ENCODE measurements at regions not wholly inside any gene's neighbourhood (a gene's known extent, or its start where the extent isn't known, plus 50 kb on each side); places are given as distances from the start of the nearest gene placed in this dataset.

DNA sequence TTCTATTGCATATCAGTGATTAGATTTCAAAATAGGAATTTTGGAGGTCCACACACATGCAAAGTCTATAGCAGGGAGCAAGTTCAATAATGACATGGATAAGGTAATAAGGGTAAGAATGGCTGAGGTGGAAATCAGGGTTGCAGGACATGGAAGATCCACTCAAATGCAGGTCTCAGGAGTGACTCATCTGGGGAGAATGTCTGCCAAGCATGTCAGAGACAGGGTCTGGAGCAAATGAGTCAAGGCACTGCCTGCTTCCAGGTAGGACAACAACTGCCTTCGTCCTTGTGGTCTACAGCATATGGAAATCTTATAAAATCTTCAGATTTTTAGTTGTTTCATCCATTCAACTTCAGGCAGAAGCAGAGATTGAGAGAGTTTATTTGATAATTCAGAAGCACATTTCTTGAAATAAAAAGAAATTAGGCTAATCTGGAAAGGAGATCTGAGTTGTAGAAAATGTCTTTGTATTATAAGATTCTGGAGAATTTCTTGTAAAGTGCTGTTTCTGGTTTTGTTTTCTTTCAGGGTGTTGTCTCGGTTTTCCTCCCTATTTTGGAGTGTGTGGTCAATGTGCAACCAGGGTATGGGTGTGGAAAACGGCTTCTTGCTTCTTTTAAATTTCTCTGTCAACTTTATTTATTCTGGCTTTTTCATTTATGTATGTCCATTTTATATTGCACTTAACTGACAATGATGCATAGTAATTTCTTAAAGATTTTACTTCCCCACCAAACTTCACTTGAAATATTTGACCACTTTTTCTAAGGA is 748.8 kb downstream of the LIG4 start (continued):
- no peak for TF ChIP-seq NFIC (IDR thresholded peaks at IDR 0.05; ENCODE audit: borderline replicate concordance)
- no peak for TF ChIP-seq REST (IDR thresholded peaks at IDR 0.05; ENCODE audit: low read depth, low read length)
- peak; percentile 62; the same call in 1 of the 2 replicates for TF ChIP-seq TCF12 (IDR thresholded peaks at IDR 0.05)
- TF ChIP-seq RAD21 (IDR thresholded peaks at IDR 0.05; ENCODE audit: low read length): no peak
- no peak for TF ChIP-seq GABPA (IDR thresholded peaks at IDR 0.05; ENCODE audit: low read depth)
- TF ChIP-seq, protein P1, sequence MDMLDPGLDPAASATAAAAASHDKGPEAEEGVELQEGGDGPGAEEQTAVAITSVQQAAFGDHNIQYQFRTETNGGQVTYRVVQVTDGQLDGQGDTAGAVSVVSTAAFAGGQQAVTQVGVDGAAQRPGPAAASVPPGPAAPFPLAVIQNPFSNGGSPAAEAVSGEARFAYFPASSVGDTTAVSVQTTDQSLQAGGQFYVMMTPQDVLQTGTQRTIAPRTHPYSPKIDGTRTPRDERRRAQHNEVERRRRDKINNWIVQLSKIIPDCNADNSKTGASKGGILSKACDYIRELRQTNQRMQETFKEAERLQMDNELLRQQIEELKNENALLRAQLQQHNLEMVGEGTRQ (IDR thresholded peaks at IDR 0.05; ENCODE audit: borderline replicate concordance, low read depth, low read length): no peak
- no peak for TF ChIP-seq ZBTB33 (IDR thresholded peaks at IDR 0.05; ENCODE audit: borderline replicate concordance, low read depth)
- TF ChIP-seq YY1 (IDR thresholded peaks at IDR 0.05; ENCODE audit: low read depth): no peak
- no peak; the same call in 1 of the 2 replicates for TF ChIP-seq TEAD4 (IDR thresholded peaks at IDR 0.05; ENCODE audit: borderline replicate concordance, insufficient read depth)
- no peak for TF ChIP-seq RXRA (IDR thresholded peaks at IDR 0.05; ENCODE audit: borderline replicate concordance, low read depth)
- TF ChIP-seq JUND (IDR thresholded peaks at IDR 0.05): peak; percentile 83

DNA sequence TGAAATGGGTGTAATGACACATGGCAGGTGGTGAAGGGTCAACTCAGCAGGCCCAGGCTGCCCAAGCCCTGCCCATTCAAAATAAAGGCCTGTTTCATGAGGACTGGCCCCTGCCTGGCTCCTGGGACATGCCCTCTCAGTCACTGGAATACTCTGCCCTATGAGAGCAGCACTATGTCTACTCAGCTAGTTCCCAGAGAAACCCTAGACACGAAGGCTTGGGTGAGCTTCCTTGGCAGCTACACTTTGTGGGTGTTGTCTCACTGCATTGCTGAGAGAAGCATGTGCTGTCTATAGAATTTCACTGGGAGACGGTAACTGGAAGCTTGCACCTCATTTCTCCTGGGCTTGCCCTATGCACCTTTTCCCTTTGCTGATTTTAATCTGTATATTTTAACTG is 752.8 kb downstream of the LIG4 start:
- no peaks in the 10 kb centered on the region for H3K9me2 ChIP-seq
- H2AFZ ChIP-seq (ENCODE audit: low read depth): no peak overlapping the region
- H3K27me3 ChIP-seq (ENCODE audit: insufficient read depth): no peaks in the 10 kb centered on the region
- no peaks in the 10 kb centered on the region for H4K20me1 ChIP-seq (ENCODE audit: insufficient read depth)
- ChIA-PET POLR2A (no interaction called here), CTCF (interaction anchor here (2.0 kb wide), 1 partner anchor 251 kb away, joined by 4 read pairs; no protein-coding TSS in a partner anchor)
- H3K27ac ChIP-seq (ENCODE audit: low read depth in 2 of 2, low read length in 1 of 2): no peak overlapping the region
- H3F3A ChIP-seq (replicated peaks; ENCODE audit: insufficient read depth): peaks cover 13% of the 10 kb centered on the region
- 76% methylated on average over 2 of the region's 2 CpGs for WGBS (ENCODE audit: low lambda C conversion rate)
- H3K79me2 ChIP-seq (ENCODE audit: insufficient read depth): peaks cover 17% of the 10 kb centered on the region; the same call in 1 of the 2 replicates
- H3K36me3 ChIP-seq (replicated peaks in 1 of 2; ENCODE audit: control insufficient read depth in 1 of 2, insufficient read depth in 2 of 2, low read length in 1 of 2): no peaks in the 10 kb centered on the region
- H3K4me1 ChIP-seq (ENCODE audit: control insufficient read depth in 1 of 2, insufficient read depth in 2 of 2, low read depth in 1 of 2, low read length in 1 of 2): peaks cover 4 to 30% of the 10 kb centered on the region in 2 experiments; a peak in 3 of 4 replicates
- H3K4me3 ChIP-seq (ENCODE audit: low read depth in 2 of 2, low read length in 1 of 2): no peak overlapping the region
- no peak for DNase-seq
- H3K9ac ChIP-seq: no peak overlapping the region
- no peak overlapping the region for H3K4me2 ChIP-seq
- no peaks in the 10 kb centered on the region for H3K9me3 ChIP-seq
- no peak for TF ChIP-seq GATA2 (CRISPR knock-in tag; IDR thresholded peaks at IDR 0.05)
- TF ChIP-seq REST (IDR thresholded peaks at IDR 0.05; ENCODE audit: low read depth, low read length): no peak
- no peak for TF ChIP-seq RFX5 (IDR thresholded peaks at IDR 0.05; ENCODE audit: low read length)
- TF ChIP-seq FOXM1 (IDR thresholded peaks at IDR 0.05; ENCODE audit: low read depth): no peak
- no peak for TF ChIP-seq TCF12 (IDR thresholded peaks at IDR 0.05)
- no peak for TF ChIP-seq TEAD4 (IDR thresholded peaks at IDR 0.05; ENCODE audit: borderline replicate concordance, insufficient read depth)
- no peak for TF ChIP-seq ELF1 (IDR thresholded peaks at IDR 0.05)
- TF ChIP-seq FOXJ3 (CRISPR knock-in tag; IDR thresholded peaks at IDR 0.05): no peak
- no peak for TF ChIP-seq GABPA (IDR thresholded peaks at IDR 0.05; ENCODE audit: low read depth)
- TF ChIP-seq TAF1 (IDR thresholded peaks at IDR 0.05; ENCODE audit: borderline replicate concordance, low read depth, low read length): no peak
- TF ChIP-seq, protein P1 (IDR thresholded peaks at IDR 0.05; ENCODE audit: borderline replicate concordance, low read depth, low read length): no peak
